ENCODE measurements at regions not wholly inside any gene's neighbourhood (a gene's known extent, or its start where the extent isn't known, plus 50 kb on each side); places are given as distances from the start of the nearest gene placed in this dataset.

- H3K27me3 Mint-ChIP-seq (ENCODE audit: insufficient read depth, unreplicated experiment) = peaks cover 4% of the 10 kb centered on the region
- Histone ChIP-seq H3K36me3 (ENCODE audit: control insufficient read depth, insufficient read depth, low read length) (no peaks in the 10 kb centered on the region), H3K27me3 (replicated peaks; ENCODE audit: control insufficient read depth, insufficient read depth, low read length) (no peaks in the 10 kb centered on the region), H3K4me3 (ENCODE audit: low read depth, low read length) (no peak overlapping the region), H3K4me1 (no peaks in the 10 kb centered on the region), H3K9me3 (no peaks in the 10 kb centered on the region)
- H3K4me1 Mint-ChIP-seq (ENCODE audit: low read depth, unreplicated experiment) = no peaks in the 10 kb centered on the region
- TF ChIP-seq, protein P1, sequence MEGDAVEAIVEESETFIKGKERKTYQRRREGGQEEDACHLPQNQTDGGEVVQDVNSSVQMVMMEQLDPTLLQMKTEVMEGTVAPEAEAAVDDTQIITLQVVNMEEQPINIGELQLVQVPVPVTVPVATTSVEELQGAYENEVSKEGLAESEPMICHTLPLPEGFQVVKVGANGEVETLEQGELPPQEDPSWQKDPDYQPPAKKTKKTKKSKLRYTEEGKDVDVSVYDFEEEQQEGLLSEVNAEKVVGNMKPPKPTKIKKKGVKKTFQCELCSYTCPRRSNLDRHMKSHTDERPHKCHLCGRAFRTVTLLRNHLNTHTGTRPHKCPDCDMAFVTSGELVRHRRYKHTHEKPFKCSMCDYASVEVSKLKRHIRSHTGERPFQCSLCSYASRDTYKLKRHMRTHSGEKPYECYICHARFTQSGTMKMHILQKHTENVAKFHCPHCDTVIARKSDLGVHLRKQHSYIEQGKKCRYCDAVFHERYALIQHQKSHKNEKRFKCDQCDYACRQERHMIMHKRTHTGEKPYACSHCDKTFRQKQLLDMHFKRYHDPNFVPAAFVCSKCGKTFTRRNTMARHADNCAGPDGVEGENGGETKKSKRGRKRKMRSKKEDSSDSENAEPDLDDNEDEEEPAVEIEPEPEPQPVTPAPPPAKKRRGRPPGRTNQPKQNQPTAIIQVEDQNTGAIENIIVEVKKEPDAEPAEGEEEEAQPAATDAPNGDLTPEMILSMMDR (IDR thresholded peaks at IDR 0.05; ENCODE audit: insufficient read depth in 1 of 2, low read depth in 1 of 2, low read length in 1 of 2, severe bottlenecking in 1 of 2, unreplicated experiment in 1 of 2) = no peak
- no peak overlapping the region for H3K4me3 Mint-ChIP-seq (ENCODE audit: unreplicated experiment)
- H3K27ac Mint-ChIP-seq (ENCODE audit: unreplicated experiment) = no peak overlapping the region
- peaks cover 13% of the 10 kb centered on the region for H3K9me3 Mint-ChIP-seq (ENCODE audit: unreplicated experiment)
- H3K36me3 Mint-ChIP-seq (ENCODE audit: insufficient read depth, unreplicated experiment) = no peaks in the 10 kb centered on the region
- no peak for DNase-seq
- ChIA-PET POLR2A (no interaction called here), CTCF (no interaction called here)
- intact Hi-C loops (cut with micrococcal nuclease; ENCODE audit: unreplicated experiment) = no loop called here
- BruUV-seq (replicated peaks) = no TSS peak
Observed at GRCh38 chr14:85060121-85060520, 469.8 kb upstream of the FLRT2 start.

DNA sequence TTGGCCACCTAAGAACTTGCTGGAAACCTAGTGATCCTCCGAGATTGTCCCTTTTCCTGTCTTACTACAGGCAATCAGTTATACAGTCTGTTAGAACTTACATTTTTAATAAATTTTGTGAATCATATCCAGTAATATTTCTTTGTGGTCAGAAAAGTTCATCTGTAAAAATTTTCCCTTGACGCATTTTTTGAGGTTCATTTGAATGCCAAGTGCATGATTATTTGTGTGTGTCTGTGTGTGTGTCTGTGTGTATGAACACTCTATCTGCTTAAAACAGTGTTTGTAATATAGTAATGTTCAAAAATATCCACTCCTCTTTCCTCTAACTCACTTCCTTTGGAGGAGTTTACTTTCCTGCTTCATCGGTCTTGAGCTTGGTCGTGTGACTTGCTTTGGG is 468.7 kb upstream of the FLRT2 start:
- CTCF ChIA-PET = no interaction called here
- no TSS peak for BruUV-seq (replicated peaks)
- Mint-ChIP-seq H3K9me3 (ENCODE audit: unreplicated experiment) (peaks cover 10% of the 10 kb centered on the region), H3K36me3 (ENCODE audit: insufficient read depth, unreplicated experiment) (no peaks in the 10 kb centered on the region), H3K27me3 (ENCODE audit: insufficient read depth, unreplicated experiment) (peaks cover 4% of the 10 kb centered on the region), H3K4me3 (ENCODE audit: unreplicated experiment) (no peak overlapping the region), H3K4me1 (ENCODE audit: low read depth, unreplicated experiment) (no peaks in the 10 kb centered on the region), H3K27ac (ENCODE audit: unreplicated experiment) (no peak overlapping the region)
- Histone ChIP-seq H3K9me3 (no peaks in the 10 kb centered on the region), H3K4me1 (no peaks in the 10 kb centered on the region), H3K27me3 (replicated peaks; ENCODE audit: control insufficient read depth, insufficient read depth, low read length) (no peaks in the 10 kb centered on the region), H3K4me3 (ENCODE audit: low read depth, low read length) (no peak overlapping the region), H3K36me3 (ENCODE audit: control insufficient read depth, insufficient read depth, low read length) (no peaks in the 10 kb centered on the region)
- TF ChIP-seq, protein P1 (IDR thresholded peaks at IDR 0.05; ENCODE audit: insufficient read depth in 1 of 2, low read depth in 1 of 2, low read length in 1 of 2, severe bottlenecking in 1 of 2, unreplicated experiment in 1 of 2) = no peak
- POLR2A ChIA-PET = no interaction called here
- intact Hi-C loops (cut with micrococcal nuclease; ENCODE audit: unreplicated experiment) = no loop called here
- DNase-seq = no peak

GRCh38 chr14:85063747-85064146 is 466.2 kb upstream of the FLRT2 start:
- POLR2A ChIA-PET = no interaction called here
- BruUV-seq (replicated peaks) = no TSS peak
- H3K9me3 ChIP-seq = no peaks in the 10 kb centered on the region
- DNase-seq = no peak
- Mint-ChIP-seq H3K9me3 (ENCODE audit: unreplicated experiment) (peaks cover 10% of the 10 kb centered on the region), H3K36me3 (ENCODE audit: insufficient read depth, unreplicated experiment) (no peaks in the 10 kb centered on the region), H3K4me3 (ENCODE audit: unreplicated experiment) (no peak overlapping the region), H3K27ac (ENCODE audit: unreplicated experiment) (no peak overlapping the region), H3K27me3 (ENCODE audit: insufficient read depth, unreplicated experiment) (peaks cover 4% of the 10 kb centered on the region), H3K4me1 (ENCODE audit: low read depth, unreplicated experiment) (no peaks in the 10 kb centered on the region)
- no peaks in the 10 kb centered on the region for H3K4me1 ChIP-seq
- no peak overlapping the region for H3K4me3 ChIP-seq (ENCODE audit: low read depth, low read length)
- no peaks in the 10 kb centered on the region for H3K36me3 ChIP-seq (ENCODE audit: control insufficient read depth, insufficient read depth, low read length)
- CTCF ChIA-PET = no interaction called here
- no peaks in the 10 kb centered on the region for H3K27me3 ChIP-seq (replicated peaks; ENCODE audit: control insufficient read depth, insufficient read depth, low read length)
- intact Hi-C loops (cut with micrococcal nuclease; ENCODE audit: unreplicated experiment) = no loop called here
- TF ChIP-seq, protein P1 (IDR thresholded peaks at IDR 0.05; ENCODE audit: insufficient read depth in 1 of 2, low read depth in 1 of 2, low read length in 1 of 2, severe bottlenecking in 1 of 2, unreplicated experiment in 1 of 2) = no peak

Data from Caco-2 (cell line).